C4-2B (cell line): ENCODE measurements at regions not wholly inside any gene's neighbourhood (a gene's known extent, or its start where the extent isn't known, plus 50 kb on each side); places are given as distances from the start of the nearest gene placed in this dataset.

ENCODE experiments used
- H3K27ac ChIP-seq: fragments of 450-650 bp; 2 replicates; pipeline ENCODE4 v1.5.1; 2017
- CTCF ChIP-seq: fragments of 450-650 bp; conservative IDR thresholded peaks from 2 replicates; pipeline ENCODE4 v1.5.1; 2017; ENCODE audit warnings: mild to moderate bottlenecking
- ZFX ChIP-seq: fragments of 450-650 bp; IDR thresholded peaks from 2 replicates; pipeline ENCODE4 v1.6.1; 2017

GRCh38 chr13:73955977-73956500 is 178.2 kb downstream of the KLF12 start:
- TF ChIP-seq ZFX (no peak), CTCF (no peak)

GRCh38 chr13:73954808-73955207 is 179.4 kb downstream of the KLF12 start:
- H3K27ac ChIP-seq: no peak overlapping the region
- TF ChIP-seq ZFX (no peak), CTCF (no peak)

More at GRCh38 chr13:73955977-73956500, 178.2 kb downstream of the KLF12 start:
- no peak overlapping the region for H3K27ac ChIP-seq

GRCh38 chr13:73952648-73953047 is 181.6 kb downstream of the KLF12 start:
- no peak overlapping the region for H3K27ac ChIP-seq
- TF ChIP-seq CTCF (no peak), ZFX (no peak)

GRCh38 chr13:73948848-73949529 is 185.2 kb downstream of the KLF12 start:
- no peak overlapping the region for H3K27ac ChIP-seq
- TF ChIP-seq ZFX: no peak
- no peak for TF ChIP-seq CTCF

- H3K27ac ChIP-seq: no peak overlapping the region
- no peak for TF ChIP-seq CTCF
- no peak for TF ChIP-seq ZFX
Measured at GRCh38 chr13:73945871-73946270, 188.3 kb downstream of the KLF12 start.

- TF ChIP-seq CTCF: no peak
- no peak for TF ChIP-seq ZFX
- H3K27ac ChIP-seq: no peak overlapping the region
Measured at GRCh38 chr13:73945382-73945781, 188.8 kb downstream of the KLF12 start.

- TF ChIP-seq ZFX (no peak), CTCF (no peak)
- H3K27ac ChIP-seq: no peak overlapping the region
Measured at GRCh38 chr13:73943965-73944233, 190.3 kb downstream of the KLF12 start.
